Stimulated activated CD4-positive, alpha-beta T cell treated with anti-CD3 and anti-CD28 coated beads, Interleukin-15, amount 100 ng/mL, for 1 hour (primary cell): ENCODE measurements at regions not wholly inside any gene's neighbourhood (a gene's known extent, or its start where the extent isn't known, plus 50 kb on each side); places are given as distances from the start of the nearest gene placed in this dataset.

Experiments used
- DNase-seq, 2 donors: peaks; one replicate each; pipeline ENCODE4 v3.0.0-alpha.2; 2020; ENCODE audit warnings: low read depth in 1 of 2, low spot score in 1 of 2

DNA sequence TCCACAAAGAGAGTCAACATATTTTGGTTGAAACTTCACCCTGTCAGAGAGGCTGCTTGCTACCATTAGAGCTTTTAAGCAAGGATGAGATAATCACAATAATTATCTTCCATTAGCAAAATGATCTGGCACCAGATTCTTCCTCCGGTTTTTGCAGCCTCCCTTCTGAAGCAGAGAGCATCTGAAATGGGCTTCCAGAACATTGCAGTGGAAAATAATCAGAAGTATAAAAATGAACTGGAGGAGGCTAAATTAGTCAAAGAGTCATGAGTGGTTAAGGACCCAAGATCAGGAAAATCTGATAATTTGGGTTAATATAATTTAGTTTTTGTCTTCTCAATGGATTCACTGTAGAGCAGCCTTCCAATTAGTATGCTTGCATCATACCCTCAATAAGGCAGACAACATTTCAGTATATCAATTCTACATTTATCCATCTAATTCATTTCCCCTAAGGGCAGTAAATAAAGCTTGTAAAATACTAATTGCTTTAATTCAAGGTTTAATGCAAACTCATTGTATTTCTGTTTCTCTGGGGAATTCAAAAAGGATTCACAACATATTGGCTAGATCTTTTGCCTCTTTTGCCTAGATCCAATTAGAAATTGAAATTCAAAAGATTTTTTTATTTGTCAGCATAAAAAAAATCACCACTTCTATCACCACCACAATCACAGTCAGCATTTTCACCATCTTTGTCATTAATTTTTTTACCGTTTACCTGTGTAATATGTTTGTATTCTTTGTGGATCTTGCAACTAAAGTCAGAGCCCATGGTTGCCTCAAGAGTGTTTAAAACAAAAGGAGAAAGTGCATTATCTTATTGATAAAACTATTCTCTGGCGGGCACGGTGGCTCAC is 537.2 kb upstream of the DCC start:
- DNase-seq, result no peak

DNA sequence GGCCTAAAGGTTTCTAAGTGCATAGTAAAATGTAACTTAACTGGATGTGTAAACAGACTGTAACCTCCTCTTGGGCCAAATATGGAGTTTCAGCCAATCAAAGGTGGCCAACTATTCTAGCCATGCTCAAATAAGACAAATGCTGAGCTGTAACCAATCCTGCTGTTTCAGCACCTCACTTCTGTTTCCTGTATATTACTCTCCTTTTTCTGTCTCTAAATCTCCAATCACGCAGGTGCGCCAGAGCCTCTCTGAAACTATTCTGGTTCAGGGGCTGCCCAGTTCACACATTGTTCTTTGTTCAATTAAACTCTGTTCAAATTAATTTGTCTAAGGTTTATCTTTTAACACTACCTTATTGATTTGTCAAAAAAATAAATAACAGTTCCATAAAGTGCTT is 532.7 kb upstream of the DCC start:
- no peak for DNase-seq

DNA sequence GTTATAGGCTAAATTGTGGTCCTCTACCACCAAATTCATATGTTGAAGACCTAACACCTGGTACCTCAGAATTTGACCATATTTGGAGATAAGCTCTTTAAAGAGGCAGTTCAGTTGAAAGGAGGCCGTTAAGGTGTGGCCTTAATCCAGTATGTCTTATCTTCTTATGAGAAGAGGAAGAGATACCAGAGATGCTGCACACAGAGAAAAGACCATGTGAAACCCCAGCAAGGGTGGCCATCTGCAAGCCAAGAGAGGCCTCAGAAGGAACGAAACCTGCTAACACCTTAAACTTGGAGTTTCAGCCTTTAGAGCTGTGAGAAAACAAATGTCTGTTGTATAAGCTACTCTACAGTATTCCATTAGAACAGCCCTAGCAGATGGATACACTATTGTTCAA is 528.1 kb upstream of the DCC start:
- no peak for DNase-seq

DNA sequence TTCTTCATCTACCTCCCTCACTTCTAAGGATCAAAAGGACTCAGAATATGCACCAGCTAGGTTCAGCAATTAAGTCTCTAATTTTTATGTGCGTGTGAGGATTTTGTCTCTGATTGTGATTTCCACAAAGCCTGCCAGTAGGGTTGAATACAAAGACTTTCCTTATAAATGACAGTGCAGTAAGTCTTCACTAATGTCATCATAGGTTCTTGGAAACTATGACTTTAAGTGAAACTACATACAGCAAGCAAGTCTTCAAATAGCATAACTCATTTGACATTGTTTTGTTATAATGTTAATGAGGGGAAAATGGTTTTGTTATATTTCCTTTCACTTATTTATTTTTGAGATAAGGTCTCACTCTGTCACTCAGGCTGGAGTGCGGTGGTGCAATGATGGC is 526.3 kb upstream of the DCC start:
- no peak for DNase-seq

DNA sequence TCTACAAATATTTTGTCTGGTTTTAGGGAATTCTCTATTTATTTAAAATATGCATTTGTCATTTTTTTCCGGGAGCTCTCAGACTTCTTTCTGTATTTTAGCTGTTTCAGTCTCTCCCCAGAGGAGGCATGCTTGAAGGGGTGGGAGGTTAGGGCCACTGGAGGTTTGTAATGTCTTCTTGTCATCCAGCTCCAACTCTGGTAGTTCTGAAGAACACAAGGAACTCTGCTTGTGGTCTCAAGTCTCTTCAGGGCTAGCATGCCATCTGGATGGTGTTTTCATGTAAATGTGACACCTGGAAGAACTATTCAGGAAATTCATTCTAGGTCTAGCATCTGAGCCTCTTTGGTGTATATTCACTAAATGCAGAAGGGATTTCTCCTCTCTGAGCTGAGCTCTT is 518.4 kb upstream of the DCC start:
- DNase-seq, result no peak

DNA sequence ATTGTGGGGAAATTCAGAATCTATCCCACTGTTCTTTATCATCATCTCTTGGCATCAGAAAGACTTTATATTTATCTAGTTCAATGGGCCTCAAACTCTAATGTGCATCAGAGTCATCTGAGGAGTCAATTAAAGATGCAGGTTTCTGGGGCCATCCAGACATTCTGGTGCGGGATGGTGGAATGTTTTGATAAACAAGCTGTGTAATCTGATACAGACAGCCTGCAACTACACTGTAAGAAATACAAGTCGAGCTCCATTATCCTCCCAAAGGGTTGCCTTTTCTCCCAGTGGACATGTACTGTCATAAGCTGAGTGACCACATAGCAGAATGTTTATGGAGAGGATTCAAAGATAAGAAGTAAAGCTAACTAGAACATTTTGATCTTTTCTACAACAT is 515.3 kb upstream of the DCC start:
- DNase-seq, result no peak

DNA sequence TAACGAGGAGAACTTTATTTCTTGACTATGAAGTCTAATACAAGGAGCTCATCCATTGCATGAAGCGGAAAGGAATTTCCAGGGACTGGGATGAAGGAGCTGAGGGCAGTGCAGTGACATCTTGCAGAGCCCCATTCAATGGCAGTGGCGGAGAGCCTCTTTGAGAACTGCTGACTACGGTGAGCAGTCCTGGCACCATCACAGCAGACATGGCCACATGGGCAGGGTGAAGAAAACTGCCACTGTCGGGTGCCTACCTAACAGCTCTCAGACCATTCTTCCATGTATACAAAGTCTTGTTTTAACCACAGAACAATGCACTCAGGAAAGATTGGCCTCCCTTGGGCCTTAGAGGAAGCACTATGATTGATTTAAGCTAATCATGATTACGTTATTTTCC is 506.1 kb upstream of the DCC start:
- DNase-seq, result no peak

DNA sequence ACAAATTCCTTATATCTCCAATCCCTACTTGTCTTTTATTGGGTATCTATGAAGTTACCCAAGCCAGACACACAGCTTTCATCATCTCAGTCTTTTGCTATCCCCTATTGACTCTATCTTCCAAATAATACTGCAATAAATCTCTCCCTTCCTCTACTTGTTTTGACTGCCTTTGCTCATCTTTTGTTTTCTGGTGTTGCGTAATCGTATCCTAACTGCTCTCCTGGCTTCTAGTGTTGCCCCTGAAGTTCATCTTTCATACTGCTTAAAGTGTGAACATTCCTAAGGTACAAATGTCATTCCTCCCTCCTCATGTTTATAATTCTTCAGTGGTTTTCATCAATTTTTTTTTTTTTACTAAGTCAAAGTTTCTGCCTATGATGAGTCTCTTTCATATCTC is 491.3 kb upstream of the DCC start:
- no peak for DNase-seq

DNA sequence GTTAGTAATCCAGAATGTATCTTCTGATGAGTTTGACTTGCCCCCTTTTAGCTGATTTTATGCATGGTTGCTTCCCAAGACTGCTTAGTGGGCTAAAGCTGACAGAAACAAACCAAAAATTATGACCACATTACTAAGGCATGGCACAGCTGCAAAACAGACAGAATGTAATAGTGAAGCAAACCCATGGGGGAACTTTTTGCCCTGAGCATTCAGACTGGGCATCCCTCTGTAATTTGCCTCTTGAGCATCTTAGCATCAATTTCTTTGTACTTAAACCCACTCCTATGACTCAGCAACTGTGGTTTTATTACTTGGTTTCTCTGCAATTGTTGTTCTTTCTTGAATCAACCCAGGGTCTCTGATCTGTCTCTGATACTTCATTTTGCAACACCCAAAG is 487.3 kb upstream of the DCC start:
- DNase-seq, result no peak

DNA sequence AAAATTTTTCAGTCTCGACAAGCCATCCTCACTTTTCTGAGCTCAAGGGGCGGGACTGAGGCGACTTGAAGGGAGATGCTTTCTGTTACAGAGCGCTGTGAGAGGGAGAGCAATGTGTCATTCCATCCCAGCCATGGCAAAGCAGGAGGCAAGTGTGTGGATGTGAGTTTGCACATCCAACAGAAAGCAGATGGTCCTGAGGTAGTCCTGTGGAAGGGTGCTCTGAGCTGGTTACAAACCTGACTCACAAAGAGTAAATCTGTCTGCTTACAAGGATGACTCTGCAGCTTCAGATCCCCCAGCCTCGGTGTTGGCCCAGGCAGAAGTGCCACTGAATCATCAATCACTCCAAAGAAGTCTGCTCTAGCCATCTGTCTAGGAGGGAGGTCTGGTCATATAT is 482.0 kb upstream of the DCC start:
- DNase-seq, result no peak

DNA sequence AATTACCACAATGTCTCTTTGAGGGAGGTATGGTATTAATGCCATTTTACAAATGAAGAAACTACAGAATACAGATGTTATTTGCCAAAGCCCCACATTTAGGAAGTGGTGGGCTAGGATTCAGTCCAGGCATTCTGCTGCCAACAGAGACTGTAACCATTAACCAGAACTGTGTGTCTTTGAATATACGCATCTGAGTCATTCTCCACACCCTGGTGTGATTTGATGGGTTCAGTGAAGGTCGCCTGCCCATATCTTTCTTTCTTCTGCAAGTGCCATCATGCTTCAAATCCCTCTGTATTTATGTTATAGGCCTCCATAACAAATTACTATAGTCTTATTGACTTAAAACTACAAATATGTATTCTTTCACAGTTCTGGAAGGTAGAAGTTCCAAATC is 479.0 kb upstream of the DCC start:
- DNase-seq, result no peak

DNA sequence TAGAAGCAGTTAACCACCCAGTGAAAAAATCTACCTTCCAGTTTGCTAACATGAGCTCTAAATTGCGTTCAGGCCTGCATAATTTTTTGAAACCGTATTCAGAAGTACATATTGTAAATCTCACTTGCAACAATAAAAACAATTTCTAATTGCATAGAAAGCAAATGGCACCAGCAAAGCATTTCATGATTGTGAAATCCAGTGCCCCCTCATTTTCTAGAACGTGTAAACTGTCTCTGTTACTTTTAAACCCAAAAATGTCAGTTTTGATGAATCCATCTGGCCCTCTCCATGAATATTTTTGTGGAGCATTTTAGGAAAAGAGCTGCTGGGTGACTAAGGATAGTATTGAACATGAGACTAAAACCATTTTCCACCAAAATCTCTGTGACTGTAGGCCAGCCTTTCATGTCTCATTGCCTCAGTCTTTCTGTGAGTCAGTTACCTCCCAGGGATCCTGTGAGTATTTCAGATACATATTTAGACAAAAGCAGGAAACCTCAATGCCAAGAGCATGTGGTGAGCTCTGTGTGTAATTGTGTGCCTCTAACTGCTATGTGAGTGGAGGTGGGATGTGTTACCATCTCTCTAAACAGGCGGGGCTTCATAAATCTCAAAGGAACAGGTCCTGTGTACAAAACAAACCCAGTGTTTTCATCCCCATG is 477.8 kb upstream of the DCC start:
- no peak for DNase-seq

DNA sequence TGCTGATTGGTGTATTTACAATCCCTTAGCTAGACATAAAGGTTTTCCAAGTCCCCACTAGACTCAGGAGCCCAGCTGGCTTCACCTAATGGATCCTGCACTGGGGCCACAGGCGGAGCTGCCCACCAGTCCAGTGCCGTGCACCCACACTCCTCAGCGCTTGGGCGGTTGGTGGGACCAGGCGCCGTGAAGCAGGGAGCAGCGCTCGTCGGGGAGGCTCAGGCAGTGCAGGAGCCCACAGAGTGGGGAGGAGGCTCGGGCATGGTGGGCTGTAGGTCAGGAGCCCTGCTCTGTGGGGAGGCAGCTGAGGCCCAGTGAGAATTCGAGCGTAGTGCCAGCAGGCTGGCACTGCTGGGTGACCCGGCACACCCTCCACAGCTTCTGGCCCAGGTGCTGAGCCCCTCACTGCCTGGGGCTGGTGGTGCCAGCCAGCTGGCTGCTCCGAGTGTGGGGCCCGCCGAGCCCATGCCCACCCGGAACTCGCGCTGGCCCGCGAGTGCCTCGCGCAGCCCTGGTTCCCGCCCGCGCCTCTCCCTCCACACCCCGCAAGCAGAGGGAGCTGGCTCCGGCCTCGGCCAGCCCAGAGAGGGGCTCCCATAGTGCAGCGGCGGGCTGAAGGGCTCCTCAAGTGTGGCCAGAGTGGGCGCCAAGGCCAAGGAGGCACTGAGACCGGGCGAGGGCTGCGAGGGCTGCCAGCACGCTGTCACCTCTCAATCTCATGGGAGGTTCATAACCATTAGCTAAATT is 475.6 kb upstream of the DCC start:
- DNase-seq, result no peak

DNA sequence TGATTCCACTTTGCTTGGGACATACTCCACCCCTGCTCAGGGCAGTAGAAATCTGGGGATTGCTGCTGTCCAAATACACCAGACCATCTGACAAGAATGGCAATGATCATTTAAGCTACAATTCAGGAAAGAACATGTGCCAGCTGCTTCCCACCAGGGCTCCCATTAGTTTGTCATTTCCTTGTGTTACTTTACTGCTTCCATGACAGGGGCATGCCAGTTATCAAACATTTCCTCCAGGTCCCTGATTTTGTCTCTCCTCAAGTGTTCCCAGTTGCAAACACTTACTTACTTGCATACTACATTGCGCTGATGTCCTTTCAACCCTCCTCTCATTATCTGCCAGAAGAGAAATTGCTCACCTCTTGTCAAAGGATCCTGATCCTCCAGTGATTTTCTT is 474.5 kb upstream of the DCC start:
- no peak for DNase-seq

DNA sequence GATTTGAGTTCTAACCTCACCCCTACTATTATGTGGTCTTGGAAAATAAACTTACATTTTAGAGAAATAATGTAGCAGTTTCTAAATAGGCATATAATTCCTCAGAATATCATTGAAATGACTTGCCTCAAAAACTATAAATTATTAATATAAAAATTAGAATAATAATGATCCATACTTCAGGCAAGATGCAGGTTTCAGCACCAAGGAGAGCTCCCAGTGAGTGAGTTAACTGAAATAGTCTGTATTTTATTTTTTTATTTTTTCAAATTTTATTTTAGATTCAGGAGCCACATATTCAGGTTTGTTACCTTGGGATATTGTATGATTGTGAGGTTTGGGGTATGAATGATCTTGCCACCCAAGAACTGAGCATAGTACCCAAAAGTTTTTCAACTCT is 472.2 kb upstream of the DCC start:
- no peak for DNase-seq

DNA sequence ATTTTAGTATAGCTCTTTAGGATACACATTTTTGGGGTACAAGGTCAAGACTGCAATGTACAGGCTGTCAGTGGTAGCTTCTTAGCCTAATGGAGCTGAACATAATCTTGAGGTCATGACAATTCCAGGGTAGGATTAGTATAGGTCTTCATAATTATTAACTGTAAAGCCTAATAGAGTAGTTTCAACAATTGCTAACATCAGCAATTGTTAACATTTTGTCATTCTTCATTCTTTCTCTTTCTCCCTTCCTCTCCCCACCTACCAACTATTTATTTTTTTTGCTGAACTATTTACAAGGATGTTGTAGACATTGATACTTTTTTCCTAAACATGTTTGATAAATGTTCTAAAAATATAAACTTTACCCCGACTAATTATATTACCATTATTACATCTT is 461.3 kb upstream of the DCC start:
- DNase-seq, result no peak

DNA sequence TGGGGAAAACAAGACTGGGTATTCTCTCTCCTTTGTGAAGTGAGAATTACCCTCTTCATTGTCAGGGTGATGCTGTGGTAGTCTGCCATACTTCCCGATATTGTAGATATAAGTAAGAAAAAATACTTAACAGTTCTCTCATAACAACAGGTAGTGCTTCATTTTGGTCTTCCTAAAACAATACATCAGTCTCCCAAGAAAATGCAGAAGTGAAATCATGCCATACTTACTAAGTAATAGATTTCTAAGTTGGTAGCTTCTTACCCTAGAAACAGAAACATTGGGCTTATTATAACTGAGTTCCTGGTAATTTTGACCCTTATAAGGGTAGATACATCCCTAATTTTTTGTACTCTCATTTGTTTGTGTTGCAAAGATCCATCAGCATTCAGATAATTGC is 460.7 kb upstream of the DCC start:
- no peak for DNase-seq

DNA sequence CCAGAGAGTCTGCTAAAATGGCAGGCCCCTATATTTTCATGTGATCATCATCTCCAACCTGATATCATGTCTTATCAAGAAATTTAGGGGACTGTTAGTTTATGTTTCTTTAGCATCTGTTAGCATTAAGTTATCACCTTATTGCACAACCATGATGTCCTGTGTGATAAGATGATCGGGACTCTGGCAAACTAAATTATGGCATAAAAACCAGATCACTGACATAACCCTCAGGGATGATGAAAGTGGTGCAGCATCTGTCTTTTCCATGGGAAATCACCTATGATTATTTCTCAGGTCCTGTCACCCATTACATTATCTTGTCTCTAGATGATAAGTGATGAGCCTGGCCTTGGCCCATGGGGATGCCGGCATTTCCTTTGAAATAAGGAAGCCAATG is 458.6 kb upstream of the DCC start:
- no peak for DNase-seq

DNA sequence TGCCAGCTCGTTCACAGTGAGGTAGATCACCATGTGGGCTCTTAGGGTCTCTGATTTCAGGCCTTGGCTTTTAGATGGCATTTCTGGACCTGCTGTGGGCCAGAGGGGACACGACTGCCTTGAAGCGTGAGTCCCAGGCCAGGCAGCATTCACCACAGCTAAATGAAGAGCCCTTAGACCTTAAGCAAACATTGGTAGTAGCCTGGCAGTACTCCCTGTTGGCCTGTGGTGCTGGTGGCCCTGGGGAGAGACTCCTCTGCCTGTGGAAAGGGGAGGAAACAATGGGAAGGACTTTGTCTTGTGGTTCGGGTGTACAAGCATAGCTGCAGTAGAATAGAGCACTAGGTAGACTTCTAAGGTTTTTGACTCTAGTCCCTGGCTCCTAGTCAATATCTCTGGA is 456.0 kb upstream of the DCC start:
- DNase-seq, result no peak

DNA sequence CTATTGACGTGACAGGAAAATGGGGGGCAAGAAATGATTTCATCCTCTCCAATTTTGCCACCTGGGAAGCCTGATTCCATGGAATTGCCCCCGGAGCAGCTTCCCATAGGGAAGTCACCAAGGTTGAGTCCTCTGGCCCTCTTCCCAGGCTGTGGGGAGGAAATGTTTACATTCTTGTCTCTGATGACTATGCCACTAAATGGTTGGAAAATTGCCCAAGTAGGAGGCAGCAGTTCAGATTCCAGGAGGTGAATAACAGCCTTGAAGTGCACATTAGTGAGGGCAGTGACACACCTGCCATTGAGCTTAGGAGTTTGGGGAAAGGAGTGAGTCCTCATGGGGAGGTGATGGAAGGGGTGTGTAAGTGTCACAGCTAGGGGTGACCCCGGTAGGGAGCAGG is 449.2 kb upstream of the DCC start:
- DNase-seq, result no peak

DNA sequence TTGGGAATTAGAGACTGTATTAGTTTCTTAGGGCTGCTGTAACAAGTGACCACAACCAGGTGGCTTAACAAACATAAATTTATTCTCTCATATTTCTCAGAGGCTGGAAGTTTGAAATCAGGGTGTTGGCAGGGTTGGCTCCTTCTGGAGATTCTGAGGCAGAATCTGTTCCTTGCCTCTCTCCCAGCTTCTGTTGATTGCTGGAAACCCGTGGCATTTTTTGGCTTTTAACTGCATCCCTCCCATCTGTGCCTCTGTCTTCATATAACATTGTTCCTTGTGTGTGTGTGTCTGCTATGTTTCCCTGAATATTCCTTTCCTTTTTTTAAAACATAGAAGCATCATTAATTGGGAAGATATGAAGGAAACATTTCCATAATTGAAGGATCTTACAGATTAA is 448.1 kb upstream of the DCC start:
- DNase-seq, result no peak

DNA sequence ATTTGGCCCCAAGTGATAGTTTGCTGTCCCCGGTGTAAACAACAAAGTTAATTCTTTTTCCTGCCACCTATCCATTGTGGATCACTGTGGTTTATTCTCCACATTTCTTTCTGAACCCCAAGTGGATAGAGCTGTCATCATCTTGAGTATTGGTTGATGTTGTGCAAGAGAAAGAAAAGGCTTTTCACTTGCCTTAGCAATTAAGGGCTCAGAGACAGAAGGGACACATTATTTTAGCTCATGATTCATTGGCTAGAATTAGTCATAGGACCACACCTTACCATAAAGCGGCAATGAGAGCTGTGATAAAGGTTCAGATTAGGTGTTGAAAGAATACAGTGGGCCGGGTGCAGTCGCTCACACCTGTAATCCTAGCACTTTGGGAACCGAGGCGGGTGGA is 442.1 kb upstream of the DCC start:
- no peak for DNase-seq
